CD4-positive, alpha-beta T cell treated with Interferon gamma for 1 hour (primary cell): ENCODE measurements at regions not wholly inside any gene's neighbourhood (a gene's known extent, or its start where the extent isn't known, plus 50 kb on each side); places are given as distances from the start of the nearest gene placed in this dataset.

Experiments used
- DNase-seq: peaks from one replicate; pipeline ENCODE4 v3.0.0-alpha.2; 2020

- DNase-seq = no peak
These were observed 147.4 kb upstream of the GPC1 start for GRCh38 chr2:240288087-240288521.

GRCh38 chr2:240289701-240290431, 145.6 kb upstream of the GPC1 start:
- DNase-seq = no peak

GRCh38 chr2:240290432-240291336, 144.8 kb upstream of the GPC1 start:
- DNase-seq = no peak

GRCh38 chr2:240291337-240292034, 144.0 kb upstream of the GPC1 start:
- DNase-seq = no peak

GRCh38 chr2:240292035-240292574, 143.4 kb upstream of the GPC1 start:
- DNase-seq = no peak

GRCh38 chr2:240292619-240293525, 142.6 kb upstream of the GPC1 start:
- no peak for DNase-seq

GRCh38 chr2:240293557-240294461, 141.7 kb upstream of the GPC1 start:
- DNase-seq = no peak

GRCh38 chr2:240294514-240294913, 140.9 kb upstream of the GPC1 start:
- DNase-seq = no peak

- DNase-seq = no peak
These were observed 140.0 kb upstream of the GPC1 start for GRCh38 chr2:240295256-240296103.

GRCh38 chr2:240296104-240296406, 139.4 kb upstream of the GPC1 start:
- DNase-seq = no peak

- DNase-seq = no peak
These were observed 138.8 kb upstream of the GPC1 start for GRCh38 chr2:240296476-240297255.

- DNase-seq = no peak
These were observed 138.0 kb upstream of the GPC1 start for GRCh38 chr2:240297256-240298116.

GRCh38 chr2:240298117-240298790, 137.2 kb upstream of the GPC1 start:
- DNase-seq = no peak

GRCh38 chr2:240298803-240299709, 136.4 kb upstream of the GPC1 start:
- DNase-seq = no peak

GRCh38 chr2:240299710-240300068, 135.8 kb upstream of the GPC1 start:
- no peak for DNase-seq

GRCh38 chr2:240300261-240300821, 135.1 kb upstream of the GPC1 start:
- DNase-seq = no peak
